ENCODE measurements at regions not wholly inside any gene's neighbourhood (a gene's known extent, or its start where the extent isn't known, plus 50 kb on each side); places are given as distances from the start of the nearest gene placed in this dataset.

- TF ChIP-seq CTCF (IDR thresholded peaks at IDR 0.05) = no peak
- no peak for TF ChIP-seq POLR2A (IDR thresholded peaks at IDR 0.05)
- TF ChIP-seq EP300 (IDR thresholded peaks at IDR 0.05) = no peak
Measured at GRCh38 chr4:127082986-127083385, 549.8 kb upstream of the INTU start.
